ENCODE measurements at regions not wholly inside any gene's neighbourhood (a gene's known extent, or its start where the extent isn't known, plus 50 kb on each side); places are given as distances from the start of the nearest gene placed in this dataset.

- no peaks in the 10 kb centered on the region for H3K9me3 ChIP-seq (ENCODE audit: insufficient read depth, low read depth, low read length)
- no peak overlapping the region for H3K4me3 Mint-ChIP-seq (ENCODE audit: unreplicated experiment)
- H3K9ac ChIP-seq (ENCODE audit: low read length) = no peak overlapping the region
- no peak for FAIRE-seq
- H3K36me3 Mint-ChIP-seq (ENCODE audit: low read depth, unreplicated experiment) = no peaks in the 10 kb centered on the region
- H3K36me3 ChIP-seq (ENCODE audit: insufficient read depth, low read length) = no peaks in the 10 kb centered on the region
- no peak overlapping the region for H2AFZ ChIP-seq (ENCODE audit: low read depth, low read length)
- no peak overlapping the region for H3K27ac Mint-ChIP-seq (ENCODE audit: unreplicated experiment)
- no peaks in the 10 kb centered on the region for H3K27me3 ChIP-seq (ENCODE audit: insufficient read depth, low read length)
- H3K27ac ChIP-seq (ENCODE audit: low read depth, low read length) = no peak overlapping the region
- no peaks in the 10 kb centered on the region for H3K4me1 ChIP-seq (ENCODE audit: insufficient read depth, low read length)
- H3K79me2 ChIP-seq (ENCODE audit: insufficient read depth, low read length) = no peaks in the 10 kb centered on the region
- H3K9me3 Mint-ChIP-seq (ENCODE audit: unreplicated experiment) = no peaks in the 10 kb centered on the region
- H3K4me3 ChIP-seq (ENCODE audit: insufficient read depth, low read depth, low read length) = no peak overlapping the region
- H3K4me2 ChIP-seq (ENCODE audit: low read length) = no peak overlapping the region
- TF ChIP-seq EZH2 (IDR thresholded peaks at IDR 0.05; ENCODE audit: insufficient read depth, low read length) (no peak), CTCF (IDR thresholded peaks at IDR 0.05; ENCODE audit: insufficient read depth, low read depth, low read length) (no peak)
- peaks cover 22% of the 10 kb centered on the region for H3K27me3 Mint-ChIP-seq (ENCODE audit: low read depth, unreplicated experiment)
- no peaks in the 10 kb centered on the region for H3K4me1 Mint-ChIP-seq (ENCODE audit: low read depth, unreplicated experiment)
- no peak for DNase-seq (ENCODE audit: low read depth)
- no peaks in the 10 kb centered on the region for H4K20me1 ChIP-seq (ENCODE audit: insufficient read depth, low read length)
Measured at GRCh38 chr7:35399216-35399615, 145.3 kb upstream of the TBX20 start.

GRCh38 chr7:35398518-35398917 lies 144.6 kb upstream of the TBX20 start:
- no peaks in the 10 kb centered on the region for H3K4me1 ChIP-seq (ENCODE audit: insufficient read depth, low read length)
- H3K27me3 Mint-ChIP-seq (ENCODE audit: low read depth, unreplicated experiment) = peaks cover 15% of the 10 kb centered on the region
- H3K79me2 ChIP-seq (ENCODE audit: insufficient read depth, low read length) = no peaks in the 10 kb centered on the region
- no peak overlapping the region for H3K27ac ChIP-seq (ENCODE audit: low read depth, low read length)
- H3K4me3 Mint-ChIP-seq (ENCODE audit: unreplicated experiment) = no peak overlapping the region
- H3K4me2 ChIP-seq (ENCODE audit: low read length) = no peak overlapping the region
- no peak overlapping the region for H2AFZ ChIP-seq (ENCODE audit: low read depth, low read length)
- TF ChIP-seq EZH2 (IDR thresholded peaks at IDR 0.05; ENCODE audit: insufficient read depth, low read length) (no peak), CTCF (IDR thresholded peaks at IDR 0.05; ENCODE audit: insufficient read depth, low read depth, low read length) (no peak)
- H3K9me3 Mint-ChIP-seq (ENCODE audit: unreplicated experiment) = no peaks in the 10 kb centered on the region
- H3K36me3 Mint-ChIP-seq (ENCODE audit: low read depth, unreplicated experiment) = no peaks in the 10 kb centered on the region
- FAIRE-seq = no peak
- no peaks in the 10 kb centered on the region for H3K36me3 ChIP-seq (ENCODE audit: insufficient read depth, low read length)
- H3K9me3 ChIP-seq (ENCODE audit: insufficient read depth, low read depth, low read length) = no peaks in the 10 kb centered on the region
- no peak overlapping the region for H3K4me3 ChIP-seq (ENCODE audit: insufficient read depth, low read depth, low read length)
- H3K27ac Mint-ChIP-seq (ENCODE audit: unreplicated experiment) = no peak overlapping the region
- no peaks in the 10 kb centered on the region for H3K4me1 Mint-ChIP-seq (ENCODE audit: low read depth, unreplicated experiment)
- H4K20me1 ChIP-seq (ENCODE audit: insufficient read depth, low read length) = no peaks in the 10 kb centered on the region
- no peaks in the 10 kb centered on the region for H3K27me3 ChIP-seq (ENCODE audit: insufficient read depth, low read length)
- H3K9ac ChIP-seq (ENCODE audit: low read length) = no peak overlapping the region
- DNase-seq (ENCODE audit: low read depth) = no peak

- Histone ChIP-seq H3K27ac (ENCODE audit: low read depth, low read length) (no peak overlapping the region), H3K9ac (ENCODE audit: low read length) (no peak overlapping the region), H3K79me2 (ENCODE audit: insufficient read depth, low read length) (no peaks in the 10 kb centered on the region), H2AFZ (ENCODE audit: low read depth, low read length) (no peak overlapping the region), H4K20me1 (ENCODE audit: insufficient read depth, low read length) (no peaks in the 10 kb centered on the region), H3K36me3 (ENCODE audit: insufficient read depth, low read length) (no peaks in the 10 kb centered on the region), H3K27me3 (ENCODE audit: insufficient read depth, low read length) (no peaks in the 10 kb centered on the region), H3K9me3 (ENCODE audit: insufficient read depth, low read depth, low read length) (no peaks in the 10 kb centered on the region), H3K4me2 (ENCODE audit: low read length) (no peak overlapping the region), H3K4me1 (ENCODE audit: insufficient read depth, low read length) (no peaks in the 10 kb centered on the region), H3K4me3 (ENCODE audit: insufficient read depth, low read depth, low read length) (no peak overlapping the region)
- Mint-ChIP-seq H3K27ac (ENCODE audit: unreplicated experiment) (no peak overlapping the region), H3K9me3 (ENCODE audit: unreplicated experiment) (no peaks in the 10 kb centered on the region), H3K27me3 (ENCODE audit: low read depth, unreplicated experiment) (peaks cover 9% of the 10 kb centered on the region), H3K36me3 (ENCODE audit: low read depth, unreplicated experiment) (no peaks in the 10 kb centered on the region), H3K4me3 (ENCODE audit: unreplicated experiment) (no peak overlapping the region), H3K4me1 (ENCODE audit: low read depth, unreplicated experiment) (no peaks in the 10 kb centered on the region)
- no peak for FAIRE-seq
- DNase-seq (ENCODE audit: low read depth) = no peak
- no peak for TF ChIP-seq CTCF (IDR thresholded peaks at IDR 0.05; ENCODE audit: insufficient read depth, low read depth, low read length)
- no peak for TF ChIP-seq EZH2 (IDR thresholded peaks at IDR 0.05; ENCODE audit: insufficient read depth, low read length)
Measured at GRCh38 chr7:35390146-35390545, 136.2 kb upstream of the TBX20 start.
